HFFc6 (cell line): ENCODE measurements at regions not wholly inside any gene's neighbourhood (a gene's known extent, or its start where the extent isn't known, plus 50 kb on each side); places are given as distances from the start of the nearest gene placed in this dataset.

ENCODE experiments used
- DNase-seq: peaks from one replicate; pipeline ENCODE4 v3.0.0-alpha.2; 2018
- H3K27ac Mint-ChIP-seq: 2 replicates; pipeline ENCODE4 v1.8.0; 2020; ENCODE audit warnings: mild to moderate bottlenecking, mixed read lengths
- H3K27me3 Mint-ChIP-seq: 2 replicates; pipeline ENCODE4 v1.8.0; 2021; ENCODE audit warnings: mild to moderate bottlenecking, moderate library complexity, mixed read lengths; ENCODE audit not compliant: insufficient read depth
- H3K36me3 Mint-ChIP-seq: 2 replicates; pipeline ENCODE4 v1.8.0; 2021; ENCODE audit warnings: low read depth, mixed read lengths
- H3K4me1 Mint-ChIP-seq: 2 replicates; pipeline ENCODE4 v1.8.0; 2020; ENCODE audit warnings: low read depth, mixed read lengths
- H3K4me3 Mint-ChIP-seq: 2 replicates; pipeline ENCODE4 v1.8.0; 2020; ENCODE audit warnings: mild to moderate bottlenecking, moderate library complexity, mixed read lengths
- H3K9me3 Mint-ChIP-seq: 2 replicates; pipeline ENCODE4 v1.8.0; 2020; ENCODE audit warnings: mild to moderate bottlenecking, mixed read lengths
- TF ChIP-seq, protein P1 (sequence below): fragments of 200-600 bp; sonication (generic); IDR thresholded peaks from 2 replicates; pipeline ENCODE4 v1.5.0; 2021; ENCODE audit warnings: antibody characterized with exemption, mild to moderate bottlenecking

DNA sequence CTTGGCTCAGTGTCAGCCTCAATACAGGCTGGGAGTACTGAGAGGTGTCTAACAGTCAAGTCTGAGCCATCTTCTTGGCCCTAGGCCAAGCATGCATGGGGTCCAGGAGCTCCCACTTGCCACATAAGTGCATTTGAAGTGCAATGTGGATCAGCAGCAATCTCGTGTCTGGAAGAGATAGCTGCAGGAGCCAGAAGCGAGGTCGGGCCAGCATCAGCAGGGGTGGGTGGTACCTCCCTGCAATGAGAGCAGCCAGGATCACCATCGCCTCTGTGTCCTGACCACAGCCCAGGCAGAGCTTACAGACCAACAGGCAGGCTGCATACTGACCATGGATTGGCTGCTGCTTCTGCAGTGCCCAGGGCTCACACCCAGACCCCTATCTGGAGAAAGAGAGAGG is 83.0 kb upstream of the CXCL12 start:
- Mint-ChIP-seq H3K27ac (no peak overlapping the region), H3K4me3 (no peak overlapping the region), H3K36me3 (no peaks in the 10 kb centered on the region), H3K4me1 (peaks cover 58% of the 10 kb centered on the region), H3K27me3 (peaks cover 2% of the 10 kb centered on the region; the same call in 1 of the 2 replicates), H3K9me3 (no peaks in the 10 kb centered on the region)
- TF ChIP-seq, protein P1, sequence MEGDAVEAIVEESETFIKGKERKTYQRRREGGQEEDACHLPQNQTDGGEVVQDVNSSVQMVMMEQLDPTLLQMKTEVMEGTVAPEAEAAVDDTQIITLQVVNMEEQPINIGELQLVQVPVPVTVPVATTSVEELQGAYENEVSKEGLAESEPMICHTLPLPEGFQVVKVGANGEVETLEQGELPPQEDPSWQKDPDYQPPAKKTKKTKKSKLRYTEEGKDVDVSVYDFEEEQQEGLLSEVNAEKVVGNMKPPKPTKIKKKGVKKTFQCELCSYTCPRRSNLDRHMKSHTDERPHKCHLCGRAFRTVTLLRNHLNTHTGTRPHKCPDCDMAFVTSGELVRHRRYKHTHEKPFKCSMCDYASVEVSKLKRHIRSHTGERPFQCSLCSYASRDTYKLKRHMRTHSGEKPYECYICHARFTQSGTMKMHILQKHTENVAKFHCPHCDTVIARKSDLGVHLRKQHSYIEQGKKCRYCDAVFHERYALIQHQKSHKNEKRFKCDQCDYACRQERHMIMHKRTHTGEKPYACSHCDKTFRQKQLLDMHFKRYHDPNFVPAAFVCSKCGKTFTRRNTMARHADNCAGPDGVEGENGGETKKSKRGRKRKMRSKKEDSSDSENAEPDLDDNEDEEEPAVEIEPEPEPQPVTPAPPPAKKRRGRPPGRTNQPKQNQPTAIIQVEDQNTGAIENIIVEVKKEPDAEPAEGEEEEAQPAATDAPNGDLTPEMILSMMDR, result no peak
- no peak for DNase-seq

DNA sequence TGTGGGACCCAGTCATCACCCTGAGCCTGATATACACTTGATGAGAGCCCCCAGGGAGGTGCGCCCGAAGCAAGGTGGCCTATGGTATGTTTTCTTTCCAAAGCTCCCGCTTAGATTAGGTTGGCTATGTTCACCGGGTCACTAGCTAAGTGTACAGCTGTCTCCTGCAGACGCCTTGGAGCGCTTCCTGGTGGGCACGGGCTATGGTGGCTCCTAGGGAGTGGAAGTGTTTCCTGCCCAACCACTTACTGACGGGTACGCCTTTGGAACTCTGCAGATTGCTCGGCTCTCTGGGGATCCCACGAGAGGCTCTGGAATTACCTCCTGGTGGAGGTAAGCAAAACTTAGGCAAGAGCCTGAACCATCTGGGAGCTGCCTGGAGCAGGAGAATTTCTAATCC is 83.6 kb upstream of the CXCL12 start:
- Mint-ChIP-seq H3K27me3 (peaks cover 2% of the 10 kb centered on the region; the same call in 1 of the 2 replicates), H3K27ac (no peak overlapping the region), H3K4me3 (no peak overlapping the region), H3K36me3 (no peaks in the 10 kb centered on the region), H3K4me1 (peaks cover 58% of the 10 kb centered on the region), H3K9me3 (no peaks in the 10 kb centered on the region)
- DNase-seq, result no peak
- TF ChIP-seq, protein P1, result no peak

DNA sequence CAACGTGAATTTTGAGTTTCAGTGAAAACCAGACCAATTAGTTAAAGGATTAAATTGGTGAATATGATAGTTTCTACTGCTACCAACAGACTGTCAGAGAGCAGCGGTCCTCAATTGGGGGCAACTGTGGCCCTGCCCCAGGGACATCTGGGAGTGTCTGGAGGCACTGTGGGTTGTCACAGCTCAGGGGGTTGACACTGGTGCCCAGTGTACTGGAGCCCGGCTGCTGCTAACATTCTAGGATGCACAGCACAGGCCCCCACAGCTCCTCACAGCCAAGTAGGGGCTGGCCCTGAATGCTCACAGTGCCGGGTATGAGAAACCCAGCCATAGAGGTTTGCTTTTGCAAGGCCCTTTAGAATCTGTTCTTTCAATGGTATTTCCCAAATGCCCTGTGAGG is 84.1 kb upstream of the CXCL12 start:
- Mint-ChIP-seq H3K4me3 (no peak overlapping the region), H3K9me3 (no peaks in the 10 kb centered on the region), H3K27ac (no peak overlapping the region), H3K36me3 (no peaks in the 10 kb centered on the region), H3K4me1 (peaks cover 54% of the 10 kb centered on the region), H3K27me3 (peaks cover 2% of the 10 kb centered on the region; the same call in 1 of the 2 replicates)
- DNase-seq, result no peak
- TF ChIP-seq, protein P1, result no peak

DNA sequence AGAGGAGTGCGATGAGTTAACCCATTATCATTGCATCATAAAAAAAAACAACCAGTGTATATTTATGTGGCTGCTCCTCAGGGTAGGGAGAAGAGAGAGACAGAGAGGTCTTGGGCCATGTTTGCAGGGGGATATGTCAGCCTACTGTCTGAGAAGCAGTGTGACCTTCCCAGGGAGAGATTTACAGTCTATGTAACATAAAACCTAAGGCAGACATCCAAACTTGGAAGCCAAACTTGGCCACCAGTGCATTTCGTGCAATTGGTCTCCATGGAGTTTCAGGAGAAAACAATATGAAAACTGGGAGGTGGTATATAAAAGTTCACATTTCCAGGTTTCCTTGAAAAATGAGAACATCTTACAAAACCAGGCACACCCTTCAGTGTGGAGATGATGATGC is 85.9 kb upstream of the CXCL12 start:
- Mint-ChIP-seq H3K36me3 (no peaks in the 10 kb centered on the region), H3K27ac (no peak overlapping the region), H3K4me1 (peaks cover 40% of the 10 kb centered on the region), H3K27me3 (peaks cover 2% of the 10 kb centered on the region; the same call in 1 of the 2 replicates), H3K4me3 (no peak overlapping the region), H3K9me3 (no peaks in the 10 kb centered on the region)
- TF ChIP-seq, protein P1, result no peak
- DNase-seq, result no peak

DNA sequence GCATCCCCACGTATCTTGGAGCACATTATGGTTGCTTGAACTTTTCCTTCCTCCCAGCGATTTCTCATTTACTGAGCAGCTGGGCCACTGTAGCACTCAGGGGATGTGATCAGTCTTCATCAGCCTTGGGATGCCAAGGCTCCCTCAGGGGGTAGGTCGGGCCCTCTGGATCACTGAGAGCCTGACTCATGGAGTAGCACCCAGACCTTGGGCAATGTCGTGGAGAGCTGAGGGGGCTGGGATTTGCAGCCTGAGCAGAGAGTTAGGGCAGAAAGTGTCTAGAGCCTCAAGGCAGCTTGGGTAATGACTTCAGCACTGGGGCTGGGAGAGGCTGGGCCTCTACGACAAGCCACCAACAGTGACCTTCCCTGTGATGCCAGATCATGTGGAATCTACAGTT is 86.5 kb upstream of the CXCL12 start:
- no peak overlapping the region for H3K4me3 Mint-ChIP-seq
- H3K27me3 Mint-ChIP-seq, result peaks cover 2% of the 10 kb centered on the region; the same call in 1 of the 2 replicates
- TF ChIP-seq, protein P1, result no peak
- H3K27ac Mint-ChIP-seq, result no peak overlapping the region
- H3K36me3 Mint-ChIP-seq, result no peaks in the 10 kb centered on the region
- no peak for DNase-seq
- peaks cover 40% of the 10 kb centered on the region for H3K4me1 Mint-ChIP-seq
- H3K9me3 Mint-ChIP-seq, result no peaks in the 10 kb centered on the region

DNA sequence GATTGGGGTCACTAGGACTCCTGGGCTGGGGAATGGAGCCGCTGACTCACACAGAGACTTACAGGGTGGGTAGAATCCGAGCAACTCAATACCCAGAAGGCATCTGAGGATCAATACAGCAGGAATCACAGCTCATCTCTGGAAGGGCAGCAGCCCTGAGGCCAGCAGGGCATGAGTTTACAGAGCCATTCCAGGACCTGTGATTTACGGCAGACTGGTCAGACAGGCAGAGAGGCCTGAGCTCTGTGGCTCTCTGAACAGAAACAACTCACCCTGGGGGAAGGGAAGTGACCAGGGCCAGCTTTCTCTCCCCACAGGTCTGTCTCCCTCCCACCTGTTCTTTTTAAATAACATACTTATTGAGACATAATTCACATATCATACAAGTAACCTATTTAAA is 88.2 kb upstream of the CXCL12 start:
- no peak overlapping the region for H3K27ac Mint-ChIP-seq
- no peak overlapping the region for H3K4me3 Mint-ChIP-seq
- H3K36me3 Mint-ChIP-seq, result no peaks in the 10 kb centered on the region
- DNase-seq, result no peak
- H3K9me3 Mint-ChIP-seq, result no peaks in the 10 kb centered on the region
- H3K27me3 Mint-ChIP-seq, result no peaks in the 10 kb centered on the region; the same call in 1 of the 2 replicates
- H3K4me1 Mint-ChIP-seq, result peaks cover 53% of the 10 kb centered on the region
- TF ChIP-seq, protein P1, result no peak
